ENCODE measurements at regions not wholly inside any gene's neighbourhood (a gene's known extent, or its start where the extent isn't known, plus 50 kb on each side); places are given as distances from the start of the nearest gene placed in this dataset.

GRCh38 chr22:47594836-47595521 lies 832.5 kb downstream of the TBC1D22A start:
- TF ChIP-seq CTCF (IDR thresholded peaks at IDR 0.05 in 2 of 3, conservative IDR thresholded peaks at IDR 0.05 in 1 of 3; ENCODE audit: borderline replicate concordance in 1 of 3, insufficient read depth in 1 of 3, low read depth in 2 of 3, low read length in 2 of 3) (no peak), POLR2AphosphoS5 (IDR thresholded peaks at IDR 0.05; ENCODE audit: low read depth, low read length) (no peak), EZH2 (IDR thresholded peaks at IDR 0.05) (no peak), JUND (IDR thresholded peaks at IDR 0.05) (no peak), SP1 (IDR thresholded peaks at IDR 0.05; ENCODE audit: low read depth) (no peak), POLR2A (IDR thresholded peaks at IDR 0.05; ENCODE audit: borderline replicate concordance, extremely low read depth, insufficient read depth, insufficient read length) (no peak), REST (IDR thresholded peaks at IDR 0.05; ENCODE audit: low read depth) (no peak), EZH2phosphoT487 (IDR thresholded peaks at IDR 0.05; ENCODE audit: borderline replicate concordance) (no peak), ZNF274 (IDR thresholded peaks at IDR 0.05; ENCODE audit: low read depth, low read length) (no peak), SRF (IDR thresholded peaks at IDR 0.05; ENCODE audit: low read depth) (no peak), EGR1 (IDR thresholded peaks at IDR 0.05; ENCODE audit: low read depth) (no peak)
- TF ChIP-seq, protein P1, sequence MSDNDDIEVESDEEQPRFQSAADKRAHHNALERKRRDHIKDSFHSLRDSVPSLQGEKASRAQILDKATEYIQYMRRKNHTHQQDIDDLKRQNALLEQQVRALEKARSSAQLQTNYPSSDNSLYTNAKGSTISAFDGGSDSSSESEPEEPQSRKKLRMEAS (IDR thresholded peaks at IDR 0.05), result no peak
